H1 (cell line): ENCODE measurements at regions not wholly inside any gene's neighbourhood (a gene's known extent, or its start where the extent isn't known, plus 50 kb on each side); places are given as distances from the start of the nearest gene placed in this dataset.
"Not testable (repeated sequence)": the region's sequence is repeated elsewhere in the genome, so short reads cannot be mapped to it uniquely, and the experiment has no call there.

Experiments used
- CTCF ChIA-PET: fragments of 300-600 bp; sonication (Branson Sonifier 250); formaldehyde crosslinking; loops from one replicate; lab custom pipeline; 2021; ENCODE audit not compliant: partially characterized antibody; lab: Charles Lee
- POLR2A ChIA-PET: fragments of 300-600 bp; sonication (Branson Sonifier 250); formaldehyde crosslinking; loops from one replicate; lab custom pipeline; 2021; ENCODE audit warnings: inconsistent platforms; ENCODE audit not compliant: partially characterized antibody; lab: Charles Lee
- DNase-seq, 2 experiments: peaks; one replicate each; pipeline versions ENCODE4 v3.0.0 to v3.0.0-alpha.2; 2010 to 2022; ENCODE audit warnings: low spot score in 2 of 2, low read depth in 1 of 2, mixed read lengths in 1 of 2
- FAIRE-seq: peaks from 2 replicates; lab custom pipeline; 2011; peaks lifted over from hg19 to GRCh38; lab: Jason Lieb, UNC
- H2AFZ ChIP-seq: 2 replicates; pipeline ENCODE4 v1.8.1; 2012; ENCODE audit warnings: low read length, inconsistent platforms
- H2AK5ac ChIP-seq: 2 replicates; pipeline ENCODE4 v1.6.1; 2013; ENCODE audit warnings: low read depth, low read length
- H2BK120ac ChIP-seq: replicated peaks from 2 replicates; pipeline ENCODE3; 2013; ENCODE audit warnings: low read depth, low read length, inconsistent platforms
- H2BK12ac ChIP-seq: 2 replicates; pipeline ENCODE4 v1.6.1; 2013; ENCODE audit warnings: low read depth, low read length
- H2BK15ac ChIP-seq: 2 replicates; pipeline ENCODE4 v1.6.1; 2013; ENCODE audit warnings: low read length
- H2BK20ac ChIP-seq: 2 replicates; pipeline ENCODE4 v1.6.1; 2013; ENCODE audit warnings: low read length
- H2BK5ac ChIP-seq: 2 replicates; pipeline ENCODE4 v1.6.1; 2013; ENCODE audit warnings: low read depth, low read length
- H3K14ac ChIP-seq: 2 replicates; pipeline ENCODE4 v1.6.1; 2013; ENCODE audit warnings: inconsistent platforms; ENCODE audit not compliant: insufficient read length
- H3K18ac ChIP-seq: 2 replicates; pipeline ENCODE4 v1.6.1; 2013; ENCODE audit warnings: low read length; ENCODE audit errors: extremely low read depth
- H3K23ac ChIP-seq: 2 replicates; pipeline ENCODE4 v1.6.1; 2013; ENCODE audit warnings: inconsistent platforms; ENCODE audit not compliant: insufficient read length
- H3K23me2 ChIP-seq: 2 replicates; pipeline ENCODE4 v1.6.1; 2013; ENCODE audit warnings: low read depth, low read length
- H3K27ac ChIP-seq: 2 replicates; pipeline ENCODE4 v1.6.1; 2011; ENCODE audit warnings: low read depth, low read length, inconsistent platforms
- H3K27me3 ChIP-seq, 4 experiments: replicated peaks in 1 of 4; 1 replicate in 1 of 4; 2 replicates in 3 of 4; pipeline versions ENCODE4 v1.6.1 to v1.8.1; 2011 to 2013; ENCODE audit warnings: low read length in 3 of 4, mild to moderate bottlenecking in 3 of 4, inconsistent platforms in 2 of 4, mixed read lengths in 2 of 4, moderate library complexity in 1 of 4; ENCODE audit not compliant: control insufficient read depth in 3 of 4, insufficient read depth in 3 of 4; ENCODE audit errors: extremely low read depth in 1 of 4
- H3K36me3 ChIP-seq, 4 experiments: 2 replicates each; pipeline versions ENCODE4 v1.6.1 to v1.8.1; 2011 to 2013; ENCODE audit warnings: mild to moderate bottlenecking in 4 of 4, low read length in 3 of 4, moderate library complexity in 2 of 4, control low read depth in 1 of 4, inconsistent platforms in 1 of 4; ENCODE audit not compliant: insufficient read depth in 4 of 4, control insufficient read depth in 2 of 4
- H3K4ac ChIP-seq: replicated peaks from 2 replicates; pipeline ENCODE3; 2013; ENCODE audit warnings: low read length, low read depth, mixed read lengths, inconsistent platforms; ENCODE audit not compliant: insufficient read length
- H3K4me1 ChIP-seq, 4 experiments: replicated peaks in 1 of 4; 1 replicate in 1 of 4; 2 replicates in 3 of 4; pipeline versions ENCODE4 v1.6.1 to v1.8.1; 2011 to 2013; ENCODE audit warnings: low read length in 3 of 4, inconsistent platforms in 2 of 4, mixed read lengths in 1 of 4; ENCODE audit not compliant: insufficient read depth in 4 of 4, control insufficient read depth in 3 of 4
- H3K4me2 ChIP-seq, 2 experiments: 2 replicates each; pipeline versions ENCODE4 v1.6.1 to v1.8.1; 2011 to 2013; ENCODE audit warnings: low read depth in 2 of 2, low read length in 2 of 2, control low read depth in 1 of 2, inconsistent platforms in 1 of 2, mild to moderate bottlenecking in 1 of 2; ENCODE audit not compliant: insufficient read depth in 1 of 2
- H3K4me3 ChIP-seq, 4 experiments: fragments of 200-600, 300-600 bp in 1 of 4; sonication (generic), shearing (Covaris generic), sonication (Bioruptor Twin) in 1 of 4; 2 replicates each; pipeline versions ENCODE4 v1.5.1 to v1.8.1; 2011 to 2016; ENCODE audit warnings: low read length in 4 of 4, low read depth in 3 of 4, control low read depth in 2 of 4, inconsistent platforms in 2 of 4, mild to moderate bottlenecking in 2 of 4, mixed read lengths in 1 of 4, moderate library complexity in 1 of 4; ENCODE audit not compliant: insufficient read depth in 2 of 4; ENCODE audit errors: extremely low read depth in 1 of 4
- H3K56ac ChIP-seq: replicated peaks from 2 replicates; pipeline ENCODE3; 2013; ENCODE audit warnings: low read depth, mild to moderate bottlenecking, mixed read lengths, low read length, inconsistent platforms; ENCODE audit not compliant: insufficient read length
- H3K79me1 ChIP-seq: 2 replicates; pipeline ENCODE4 v1.6.1; 2013; ENCODE audit warnings: low read depth, low read length, control low read depth
- H3K79me2 ChIP-seq, 2 experiments: 2 replicates each; pipeline versions ENCODE4 v1.6.1 to v1.8.1; 2012 to 2013; ENCODE audit warnings: low read length in 2 of 2, mild to moderate bottlenecking in 2 of 2, inconsistent platforms in 1 of 2; ENCODE audit not compliant: insufficient read depth in 2 of 2, control insufficient read depth in 1 of 2
- H3K9ac ChIP-seq, 4 experiments: replicated peaks in 1 of 4; 1 replicate in 1 of 4; 2 replicates in 3 of 4; pipeline versions ENCODE4 v1.6.1 to v1.8.1; 2011 to 2013; ENCODE audit warnings: low read depth in 3 of 4, low read length in 3 of 4, control low read depth in 2 of 4, mild to moderate bottlenecking in 2 of 4, moderate library complexity in 2 of 4, inconsistent platforms in 1 of 4; ENCODE audit errors: extremely low read depth in 1 of 4
- H3K9me3 ChIP-seq, 2 experiments: 2 replicates each; pipeline versions ENCODE4 v1.6.1 to v1.8.1; 2012 to 2013; ENCODE audit warnings: mild to moderate bottlenecking in 2 of 2, moderate library complexity in 2 of 2, control low read depth in 1 of 2, inconsistent platforms in 1 of 2, low read depth in 1 of 2, low read length in 1 of 2, mixed read lengths in 1 of 2; ENCODE audit not compliant: insufficient read depth in 2 of 2
- H4K20me1 ChIP-seq, 2 experiments: replicated peaks in 1 of 2; 2 replicates each; pipeline versions ENCODE3 to v1.8.1; 2011 to 2013; ENCODE audit warnings: inconsistent platforms in 2 of 2, low read length in 2 of 2, mild to moderate bottlenecking in 1 of 2; ENCODE audit not compliant: insufficient read depth in 2 of 2, control insufficient read depth in 1 of 2
- H4K5ac ChIP-seq: 2 replicates; pipeline ENCODE4 v1.6.1; 2013; ENCODE audit warnings: low read length, low read depth, mixed read lengths, inconsistent platforms; ENCODE audit not compliant: insufficient read length
- H4K8ac ChIP-seq: 2 replicates; pipeline ENCODE4 v1.8.0; 2013; ENCODE audit warnings: mild to moderate bottlenecking, moderate library complexity, low read length, inconsistent platforms; ENCODE audit not compliant: insufficient read depth; ENCODE audit errors: extremely low read depth
- H4K91ac ChIP-seq: replicated peaks from 2 replicates; pipeline ENCODE3; 2013; ENCODE audit warnings: low read length, mixed read lengths, inconsistent platforms; ENCODE audit not compliant: insufficient read length
- WGBS, 2 experiments: shearing (Covaris generic) in 1 of 2; methylation state at CpG; one replicate each; pipeline versions ENCODE4 v1.1.6 to v1.1.7; 2013 to 2015; ENCODE audit warnings: low lambda C conversion rate in 2 of 2, mixed read lengths in 2 of 2, inconsistent platforms in 1 of 2, low coverage in 1 of 2, missing lambda C conversion rate in 1 of 2; ENCODE audit not compliant: insufficient replicate concordance in 2 of 2, insufficient coverage in 1 of 2, insufficient read length in 1 of 2; ENCODE audit errors: extremely low coverage in 1 of 2, missing lambda C conversion rate in 1 of 2; 5-methylcytosine and 5-hydroxymethylcytosine counted together

- H3K23me2 ChIP-seq, H3K79me1 ChIP-seq, H3K79me2 ChIP-seq, H3K14ac ChIP-seq, H3K36me3 ChIP-seq, H4K91ac ChIP-seq, H3K18ac ChIP-seq, H2BK15ac ChIP-seq, H2AK5ac ChIP-seq, H2AFZ ChIP-seq, H3K4me3 ChIP-seq, CTCF ChIA-PET, POLR2A ChIA-PET, H4K20me1 ChIP-seq, H2BK5ac ChIP-seq, H3K23ac ChIP-seq, H3K4me2 ChIP-seq, H2BK120ac ChIP-seq, H2BK20ac ChIP-seq, H3K4me1 ChIP-seq, DNase-seq, H3K56ac ChIP-seq, H3K9ac ChIP-seq, H4K8ac ChIP-seq, H3K9me3 ChIP-seq, H2BK12ac ChIP-seq, H3K27ac ChIP-seq, FAIRE-seq, H4K5ac ChIP-seq, H3K4ac ChIP-seq, H3K27me3 ChIP-seq: not testable (repeated sequence)
- 92% methylated on average over 5 of the region's 7 CpGs; no CpG with 5 or more reads in 1 of the 2 experiments for WGBS, 2 experiments
Observed at GRCh38 chr3:195637011-195637410, 53.3 kb upstream of the APOD start.

DNA sequence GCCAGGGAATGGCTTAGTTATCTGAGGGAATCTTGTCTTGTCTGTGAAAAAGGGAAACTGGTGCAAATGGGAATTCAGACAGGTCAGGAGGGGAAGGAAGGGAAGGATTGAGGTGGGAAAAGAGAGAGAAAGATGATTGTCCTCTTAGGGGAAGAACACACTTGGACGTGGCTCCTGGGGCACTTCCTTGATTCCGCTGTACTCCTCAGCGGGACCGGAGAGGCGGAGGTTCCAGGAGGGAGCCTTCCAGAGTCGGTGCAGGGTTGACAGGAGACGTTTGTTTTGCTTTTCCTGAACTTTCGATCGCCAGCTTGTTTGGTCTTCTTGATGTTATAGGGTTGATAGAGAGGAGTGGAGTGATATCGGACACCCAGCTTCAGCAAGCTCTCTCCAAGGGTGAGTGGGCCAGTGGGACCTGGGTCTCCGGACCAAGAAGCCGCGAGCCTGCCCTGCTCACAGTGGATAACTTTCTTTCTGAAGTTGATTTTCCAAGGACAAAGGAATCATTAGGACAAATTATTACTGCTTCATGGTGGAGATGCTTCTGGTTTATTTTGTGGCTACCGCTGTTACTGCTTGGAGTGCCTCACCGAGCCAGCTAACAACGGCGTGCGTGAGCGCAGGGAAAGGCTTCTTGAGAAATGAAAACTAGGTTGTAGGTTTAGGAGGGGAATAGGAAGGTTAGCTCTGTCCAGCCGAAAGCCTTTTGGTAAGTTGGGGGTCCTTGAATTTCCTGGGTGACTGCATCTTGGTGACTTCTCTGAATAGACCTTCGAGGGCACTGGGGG, 52.4 kb upstream of the APOD start:
- H3K27me3 ChIP-seq, H4K8ac ChIP-seq, H3K56ac ChIP-seq, H2AFZ ChIP-seq, CTCF ChIA-PET, H2BK15ac ChIP-seq, H2AK5ac ChIP-seq, H4K91ac ChIP-seq, H3K14ac ChIP-seq, FAIRE-seq, H3K18ac ChIP-seq, H2BK5ac ChIP-seq, H2BK120ac ChIP-seq, H3K23me2 ChIP-seq, H3K4me1 ChIP-seq, H2BK12ac ChIP-seq, H4K5ac ChIP-seq, POLR2A ChIA-PET, H3K23ac ChIP-seq, H3K79me1 ChIP-seq, H2BK20ac ChIP-seq, H4K20me1 ChIP-seq, H3K9me3 ChIP-seq, H3K4ac ChIP-seq, H3K79me2 ChIP-seq, H3K36me3 ChIP-seq, H3K27ac ChIP-seq: not testable (repeated sequence)
- 71% methylated on average over 19 of the region's 21 CpGs; no CpG with 5 or more reads in 1 of the 2 experiments for WGBS, 2 experiments
- H3K4me3 ChIP-seq: peak overlapping the region; percentile 21 to 48 (median 28); a peak in 5 of 8 replicates
- H3K4me2 ChIP-seq: peak overlapping the region; percentile 59 to 65
- peak in 1 of 2 experiments; percentile 63 for DNase-seq
- peak overlapping the region in 1 of 4 experiments; percentile 16; a peak in 2 of 7 replicates for H3K9ac ChIP-seq
